OCI-LY7 (cell line): ENCODE measurements at regions not wholly inside any gene's neighbourhood (a gene's known extent, or its start where the extent isn't known, plus 50 kb on each side); places are given as distances from the start of the nearest gene placed in this dataset.

Experiments
- EZH2phosphoT487 ChIP-seq: fragments of 200-600 bp; sonication (generic); IDR thresholded peaks from 2 replicates; pipeline ENCODE4 v1.6.1; 2018; ENCODE audit warnings: low read depth, borderline replicate concordance, mild to moderate bottlenecking, mixed run types, antibody characterized with exemption, low read length, moderate library complexity, mixed read lengths
- TF ChIP-seq, protein P1 (sequence below): fragments of 200-600 bp; sonication (generic); conservative IDR thresholded peaks from 2 replicates; pipeline ENCODE4 v1.5.1; 2014; ENCODE audit warnings: mild to moderate bottlenecking, antibody characterized with exemption, low read length, moderate library complexity, mixed read lengths

DNA sequence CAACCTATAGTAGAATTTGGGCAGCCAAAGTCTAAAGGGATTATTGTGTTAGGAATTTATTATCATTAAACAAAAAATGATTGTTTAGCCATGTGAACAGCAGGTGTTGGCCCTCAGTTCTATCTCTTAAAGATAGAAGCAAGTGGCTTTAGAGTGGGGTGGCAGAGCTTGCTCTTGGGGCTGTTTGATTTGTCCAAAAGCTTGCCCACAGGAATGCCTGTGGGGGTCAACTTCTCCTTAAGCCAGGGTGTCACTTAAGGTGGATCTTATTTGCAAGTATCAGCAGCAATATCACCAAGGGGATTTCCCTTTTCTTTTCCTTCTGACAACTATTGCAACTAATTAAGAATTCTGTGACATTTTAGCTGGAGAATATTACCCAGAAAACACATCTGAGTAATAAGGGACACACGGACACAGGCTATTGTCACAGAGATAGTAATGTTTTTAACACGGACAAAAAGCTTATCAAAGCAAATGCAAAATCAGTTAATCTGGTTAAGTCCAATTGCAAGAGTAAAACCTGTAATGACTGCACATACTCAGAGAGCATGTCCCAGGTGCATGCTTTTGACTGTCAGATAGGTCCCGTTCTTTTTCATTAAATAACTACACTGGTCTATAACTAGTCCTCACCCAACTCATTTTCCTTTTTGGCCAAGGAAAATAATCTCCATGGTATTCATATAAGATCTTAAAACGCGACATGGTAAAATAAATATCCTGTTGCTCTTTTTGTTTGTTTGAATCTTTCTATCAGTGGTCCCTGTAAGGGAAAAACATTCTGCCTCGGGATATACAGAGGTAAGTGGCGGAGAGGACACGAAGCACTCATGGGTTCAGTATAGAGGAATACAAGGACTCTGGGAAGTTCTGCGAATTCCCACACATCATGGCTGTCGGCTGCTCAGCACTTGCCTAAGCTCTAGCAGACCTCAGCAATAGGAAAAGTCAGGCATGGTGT, 172.1 kb upstream of the RFC3 start:
- TF ChIP-seq, protein P1, sequence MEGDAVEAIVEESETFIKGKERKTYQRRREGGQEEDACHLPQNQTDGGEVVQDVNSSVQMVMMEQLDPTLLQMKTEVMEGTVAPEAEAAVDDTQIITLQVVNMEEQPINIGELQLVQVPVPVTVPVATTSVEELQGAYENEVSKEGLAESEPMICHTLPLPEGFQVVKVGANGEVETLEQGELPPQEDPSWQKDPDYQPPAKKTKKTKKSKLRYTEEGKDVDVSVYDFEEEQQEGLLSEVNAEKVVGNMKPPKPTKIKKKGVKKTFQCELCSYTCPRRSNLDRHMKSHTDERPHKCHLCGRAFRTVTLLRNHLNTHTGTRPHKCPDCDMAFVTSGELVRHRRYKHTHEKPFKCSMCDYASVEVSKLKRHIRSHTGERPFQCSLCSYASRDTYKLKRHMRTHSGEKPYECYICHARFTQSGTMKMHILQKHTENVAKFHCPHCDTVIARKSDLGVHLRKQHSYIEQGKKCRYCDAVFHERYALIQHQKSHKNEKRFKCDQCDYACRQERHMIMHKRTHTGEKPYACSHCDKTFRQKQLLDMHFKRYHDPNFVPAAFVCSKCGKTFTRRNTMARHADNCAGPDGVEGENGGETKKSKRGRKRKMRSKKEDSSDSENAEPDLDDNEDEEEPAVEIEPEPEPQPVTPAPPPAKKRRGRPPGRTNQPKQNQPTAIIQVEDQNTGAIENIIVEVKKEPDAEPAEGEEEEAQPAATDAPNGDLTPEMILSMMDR, result no peak
- TF ChIP-seq EZH2phosphoT487, result no peak
